ENCODE measurements at regions not wholly inside any gene's neighbourhood (a gene's known extent, or its start where the extent isn't known, plus 50 kb on each side); places are given as distances from the start of the nearest gene placed in this dataset.

GRCh38 chr12:61525331-61525730 lies 734.9 kb upstream of the USP15 start:
- TF ChIP-seq CTCF (IDR thresholded peaks at IDR 0.05) (no peak), EP300 (IDR thresholded peaks at IDR 0.05) (no peak), POLR2A (IDR thresholded peaks at IDR 0.05) (no peak)
